H1 (cell line): ENCODE measurements at regions not wholly inside any gene's neighbourhood (a gene's known extent, or its start where the extent isn't known, plus 50 kb on each side); places are given as distances from the start of the nearest gene placed in this dataset.

Source experiments
- ATF2 ChIP-seq: IDR thresholded peaks from 2 replicates; pipeline ENCODE4 v1.6.1; 2012; ENCODE audit warnings: low read length, inconsistent platforms
- HDAC2 ChIP-seq, 2 experiments: fragments of 300-600 bp in 1 of 2; sonication (generic) in 1 of 2; IDR thresholded peaks; 2 replicates each; pipeline ENCODE4 v1.6.1; 2011 to 2012; ENCODE audit warnings: low read depth in 2 of 2, low read length in 2 of 2, mild to moderate bottlenecking in 2 of 2, moderate library complexity in 2 of 2, borderline replicate concordance in 1 of 2, inconsistent platforms in 1 of 2

GRCh38 chr11:96620464-96621044, 230.7 kb downstream of the JRKL start (continued):
- TF ChIP-seq HDAC2 (IDR thresholded peaks at IDR 0.05; ENCODE audit: borderline replicate concordance in 1 of 2, low read depth in 2 of 2, low read length in 2 of 2) (no peak), ATF2 (no peak)
